IMR-90 (cell line): ENCODE measurements at regions not wholly inside any gene's neighbourhood (a gene's known extent, or its start where the extent isn't known, plus 50 kb on each side); places are given as distances from the start of the nearest gene placed in this dataset.

ENCODE experiments used
- ATAC-seq: fragments of 200-7000 bp; cut with Tn5 transposase; 2 replicates; pipeline ENCODE4 v1.9.1; 2020; ENCODE audit warnings: low read depth, mild to moderate bottlenecking, moderate library complexity
- BruUV-seq: library from RNA; stranded (reverse); fragments of 400-500 nt; replicated peaks from 2 replicates; lab custom pipeline; 2021; lab: Mats Ljungman, UMichigan
- CTCF ChIA-PET: fragments of 300-600 bp; formaldehyde crosslinking; extraction: SDS; loops from one replicate; lab custom pipeline; 2021; ENCODE audit warnings: antibody characterized with exemption; lab: Yijun Ruan, JAX
- POLR2A ChIA-PET: fragments of 300-600 bp; sonication (Branson Sonifier 250); formaldehyde crosslinking; loops from one replicate; lab custom pipeline; 2022; ENCODE audit warnings: antibody characterized with exemption; ENCODE audit not compliant: unreplicated experiment; lab: Charles Lee
- DNase-seq: peaks from one replicate; pipeline ENCODE4 v3.0.0; 2013
- H2AFZ ChIP-seq: replicated peaks from 2 replicates; pipeline ENCODE3; 2013; ENCODE audit warnings: low read length, mild to moderate bottlenecking; ENCODE audit not compliant: poor library complexity
- H2AK5ac ChIP-seq: 2 replicates; pipeline ENCODE4 v1.6.1; 2013; ENCODE audit warnings: low read depth, low read length, inconsistent platforms
- H2AK9ac ChIP-seq: replicated peaks from 2 replicates; pipeline ENCODE3; 2013; ENCODE audit warnings: mild to moderate bottlenecking, low read depth, low read length, moderate library complexity; ENCODE audit not compliant: poor library complexity
- H2BK120ac ChIP-seq: 2 replicates; pipeline ENCODE4 v1.6.1; 2013; ENCODE audit warnings: low read depth, low read length, inconsistent platforms
- H2BK15ac ChIP-seq: 3 replicates; pipeline ENCODE4 v1.6.1; 2013; ENCODE audit warnings: low read depth, low read length, inconsistent platforms
- H2BK20ac ChIP-seq: 2 replicates; pipeline ENCODE4 v1.6.1; 2013; ENCODE audit warnings: low read depth, mild to moderate bottlenecking, inconsistent platforms, low read length, moderate library complexity
- H2BK5ac ChIP-seq: 2 replicates; pipeline ENCODE4 v1.6.1; 2013; ENCODE audit warnings: mild to moderate bottlenecking, low read depth, low read length, inconsistent platforms; ENCODE audit not compliant: poor library complexity, severe bottlenecking
- H3K14ac ChIP-seq: replicated peaks from 2 replicates; pipeline ENCODE4 v1.6.1; 2013; ENCODE audit warnings: low read depth, low read length, inconsistent platforms
- H3K18ac ChIP-seq: 2 replicates; pipeline ENCODE4 v1.6.1; 2013; ENCODE audit warnings: low read depth, low read length, control low read depth
- H3K23ac ChIP-seq: 2 replicates; pipeline ENCODE4 v1.6.1; 2013; ENCODE audit warnings: low read depth, low read length, inconsistent platforms
- H3K27ac ChIP-seq: 2 replicates; pipeline ENCODE4 v1.5.1; 2013; ENCODE audit warnings: mild to moderate bottlenecking, control low read depth, low read length; ENCODE audit not compliant: insufficient read depth
- H3K27me3 ChIP-seq: 2 replicates; pipeline ENCODE4 v1.6.1; 2013; ENCODE audit warnings: low read length; ENCODE audit not compliant: control insufficient read depth, insufficient read depth
- H3K36me3 ChIP-seq: 2 replicates; pipeline ENCODE4 v1.6.1; 2013; ENCODE audit warnings: low read length, mixed read lengths; ENCODE audit not compliant: control insufficient read depth, insufficient read depth
- H3K4ac ChIP-seq: 2 replicates; pipeline ENCODE4 v1.6.1; 2013; ENCODE audit warnings: low read depth, low read length, inconsistent platforms
- H3K4me1 ChIP-seq: 2 replicates; pipeline ENCODE4 v1.6.1; 2013; ENCODE audit warnings: low read length, mixed read lengths; ENCODE audit not compliant: control insufficient read depth, insufficient read depth
- H3K4me2 ChIP-seq: 2 replicates; pipeline ENCODE4 v1.6.1; 2013; ENCODE audit warnings: low read depth, mild to moderate bottlenecking, control low read depth, low read length, moderate library complexity
- H3K4me3 ChIP-seq: 2 replicates; pipeline ENCODE4 v1.5.1; 2013; ENCODE audit warnings: low read depth, mild to moderate bottlenecking, control low read depth, low read length, moderate library complexity; ENCODE audit not compliant: insufficient read depth
- H3K56ac ChIP-seq: 2 replicates; pipeline ENCODE4 v1.6.1; 2013; ENCODE audit warnings: low read length, inconsistent platforms; ENCODE audit not compliant: insufficient read depth; ENCODE audit errors: extremely low read depth
- H3K79me1 ChIP-seq, 2 experiments: 2 replicates each; pipeline ENCODE4 v1.6.1; 2013; ENCODE audit warnings: low read length in 2 of 2, inconsistent platforms in 1 of 2, low read depth in 1 of 2
- H3K9ac ChIP-seq: 2 replicates; pipeline ENCODE4 v1.6.1; 2013; ENCODE audit warnings: low read depth, low read length, control low read depth
- H3K9me1 ChIP-seq: 2 replicates; pipeline ENCODE4 v1.6.1; 2013; ENCODE audit warnings: low read length, inconsistent platforms; ENCODE audit not compliant: insufficient read depth
- H3K9me3 ChIP-seq: 2 replicates; pipeline ENCODE4 v1.6.1; 2013; ENCODE audit warnings: low read length; ENCODE audit not compliant: control insufficient read depth, insufficient read depth
- H4K20me1 ChIP-seq: 2 replicates; pipeline ENCODE4 v1.6.1; 2013; ENCODE audit warnings: low read length, inconsistent platforms; ENCODE audit not compliant: insufficient read depth
- H4K5ac ChIP-seq: 2 replicates; pipeline ENCODE4 v1.6.1; 2013; ENCODE audit warnings: mild to moderate bottlenecking, low read depth, low read length, control low read depth
- H4K8ac ChIP-seq, 2 experiments: 2 replicates each; pipeline ENCODE4 v1.6.1; 2013; ENCODE audit warnings: low read depth in 2 of 2, low read length in 2 of 2, control low read depth in 1 of 2, inconsistent platforms in 1 of 2
- H4K91ac ChIP-seq: 2 replicates; pipeline ENCODE4 v1.6.1; 2013; ENCODE audit warnings: low read depth, low read length, inconsistent platforms; ENCODE audit not compliant: insufficient read depth
- MXI1 ChIP-seq: IDR thresholded peaks from 2 replicates; pipeline ENCODE4 v1.6.1; 2012; ENCODE audit warnings: low read depth, mild to moderate bottlenecking, low read length, moderate library complexity, borderline replicate concordance
- dilution Hi-C: fragments of 300-500 bp; cut with HindIII; formaldehyde crosslinking; loops from one replicate; pipeline ENCODE4 v1.14.3; 2018; ENCODE audit warnings: low sequenced_read_pairs; ENCODE audit not compliant: unreplicated experiment
- in situ Hi-C: fragments of 300-500 bp; cut with MboI; formaldehyde crosslinking; loops from 3 replicates; pipeline ENCODE4 v1.14.3; 2019; ENCODE audit warnings: low sequenced_read_pairs, inconsistent platforms, mixed read lengths
- intact Hi-C: fragments of 100-400 bp; cut with micrococcal nuclease; formaldehyde crosslinking; loops from 2 replicates; pipeline ENCODE4 v1.10.0; 2022

DNA sequence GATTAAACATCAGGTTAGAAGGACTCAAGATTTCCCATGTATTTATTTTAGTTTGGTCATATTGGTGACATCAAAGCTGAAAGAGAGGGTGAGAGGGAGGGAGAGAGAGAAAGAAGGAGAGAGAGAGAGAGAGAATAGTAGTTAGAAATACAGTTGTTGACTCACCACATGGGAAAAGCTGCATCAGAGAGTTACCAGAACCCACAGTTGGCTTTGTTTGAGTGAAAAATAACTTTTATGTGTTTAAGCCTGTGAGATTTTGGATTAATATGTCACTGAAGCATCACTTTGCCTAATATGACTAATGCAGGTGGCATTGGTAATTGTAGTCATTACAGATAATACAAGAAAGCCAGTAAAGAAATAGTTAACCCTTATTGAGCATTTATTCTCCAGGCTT, 303.9 kb downstream of the REEP3 start:
- Histone ChIP-seq H2BK15ac (no peak overlapping the region), H3K9me3 (no peaks in the 10 kb centered on the region), H3K27me3 (no peaks in the 10 kb centered on the region), H3K36me3 (no peaks in the 10 kb centered on the region), H2BK5ac (no peak overlapping the region), H3K4ac (no peak overlapping the region), H4K91ac (no peak overlapping the region), H2AK9ac (no peak overlapping the region), H2BK120ac (no peak overlapping the region), H4K20me1 (no peaks in the 10 kb centered on the region), H3K14ac (no peak overlapping the region), H2AFZ (no peak overlapping the region), H4K8ac (no peak overlapping the region), H3K9me1 (no peaks in the 10 kb centered on the region), H2BK20ac (no peak overlapping the region), H3K18ac (no peak overlapping the region), H3K4me1 (no peaks in the 10 kb centered on the region), H3K4me3 (no peak overlapping the region), H3K23ac (no peak overlapping the region), H2AK5ac (no peak overlapping the region), H3K56ac (no peak overlapping the region), H4K5ac (no peak overlapping the region), H3K4me2 (no peak overlapping the region), H3K79me1 (no peaks in the 10 kb centered on the region), H3K9ac (no peak overlapping the region), H3K27ac (no peak overlapping the region)
- POLR2A ChIA-PET: no interaction called here
- ATAC-seq: no peak
- dilution Hi-C loops: no loop called here
- BruUV-seq: no TSS peak
- no peak for TF ChIP-seq MXI1
- CTCF ChIA-PET: no interaction called here
- in situ Hi-C loops: no loop called here
- no peak for DNase-seq
- intact Hi-C loops: no loop called here
